RPMI8226 (cell line): ENCODE measurements at regions not wholly inside any gene's neighbourhood (a gene's known extent, or its start where the extent isn't known, plus 50 kb on each side); places are given as distances from the start of the nearest gene placed in this dataset.
"Not testable (repeated sequence)": the region's sequence is repeated elsewhere in the genome, so short reads cannot be mapped to it uniquely, and the experiment has no call there.

Experiments
- DNase-seq: peaks from one replicate; pipeline ENCODE4 v3.0.0-alpha.2; 2015

DNA sequence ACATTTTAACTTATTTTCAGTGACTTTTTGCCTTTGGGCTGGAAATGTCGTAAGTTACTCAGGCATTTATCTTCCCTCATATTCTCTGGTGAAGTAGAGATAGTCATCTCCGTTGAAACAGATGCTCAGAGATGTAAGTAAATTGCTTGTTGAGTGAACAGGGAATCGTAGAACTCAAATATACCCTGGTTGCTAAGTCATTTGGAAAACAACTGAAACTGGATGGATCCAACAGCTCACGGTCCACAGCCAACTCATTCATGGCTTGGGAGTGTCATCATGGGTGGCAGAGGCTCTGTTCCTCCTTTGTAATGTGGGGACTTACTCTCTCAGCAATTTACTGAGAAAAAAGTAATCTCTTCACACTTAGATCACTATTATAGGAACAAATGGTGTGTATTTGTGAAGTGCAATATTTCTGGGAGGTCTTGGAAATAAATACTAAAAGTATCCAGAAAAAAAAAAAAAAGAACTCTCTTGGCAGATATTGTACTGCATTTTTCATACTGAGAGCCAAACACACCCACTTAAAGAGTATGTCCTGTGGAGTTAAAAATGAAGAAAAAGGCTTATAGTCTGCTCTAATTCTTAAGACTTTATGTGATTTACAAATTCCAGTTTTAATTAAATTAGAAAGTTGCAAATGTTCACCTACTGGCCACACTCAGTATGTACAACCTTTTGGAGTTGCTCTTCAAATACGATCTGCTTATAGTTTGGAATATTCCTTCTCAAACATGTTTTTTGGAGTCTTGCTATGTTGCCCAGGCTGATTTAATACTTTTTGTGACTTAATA, 107.4 kb downstream of the LEPR start:
- DNase-seq, result no peak

- no peak for DNase-seq
Observed at GRCh38 chr1:65531972-65532570, 111.6 kb downstream of the LEPR start.

DNA sequence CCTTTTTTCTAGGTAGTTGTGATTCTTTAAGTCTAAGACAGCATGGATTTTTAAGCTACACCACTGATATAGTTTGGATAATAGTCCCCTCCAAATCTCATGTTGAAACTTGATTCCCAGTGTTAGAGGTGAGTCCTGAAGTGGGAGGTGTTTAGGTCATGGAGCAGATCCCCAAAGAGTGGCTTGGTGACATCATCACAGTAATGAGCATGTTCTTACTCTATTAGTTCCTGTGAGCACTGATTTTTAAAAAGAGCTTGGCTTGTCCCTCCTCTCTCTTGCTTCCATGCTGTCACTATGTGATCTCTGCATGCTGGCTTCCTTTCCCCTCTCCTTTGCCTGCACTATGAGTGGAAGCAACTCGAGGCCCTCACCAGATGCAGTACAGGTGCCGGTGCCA, 115.5 kb downstream of the LEPR start:
- DNase-seq, result no peak

DNA sequence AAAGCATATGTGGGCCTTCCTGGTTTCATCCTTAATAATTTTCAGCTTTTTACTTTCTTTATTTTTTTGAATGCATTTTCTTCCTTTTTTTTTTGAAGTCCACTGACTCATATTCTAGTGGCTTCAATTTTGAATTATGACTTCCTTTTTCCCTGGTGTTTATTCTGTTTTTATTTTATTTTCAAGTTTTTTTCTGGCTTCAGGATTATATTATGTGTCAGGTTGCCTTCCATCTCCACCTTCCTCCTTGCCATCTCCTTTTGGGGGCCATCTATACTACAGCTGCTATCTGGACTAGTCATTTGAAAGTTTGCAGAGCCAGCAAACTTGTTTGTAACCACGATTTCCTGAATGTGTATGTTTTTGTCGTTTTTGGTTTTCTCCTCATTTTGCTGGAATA, 117.6 kb downstream of the LEPR start:
- no peak for DNase-seq

DNA sequence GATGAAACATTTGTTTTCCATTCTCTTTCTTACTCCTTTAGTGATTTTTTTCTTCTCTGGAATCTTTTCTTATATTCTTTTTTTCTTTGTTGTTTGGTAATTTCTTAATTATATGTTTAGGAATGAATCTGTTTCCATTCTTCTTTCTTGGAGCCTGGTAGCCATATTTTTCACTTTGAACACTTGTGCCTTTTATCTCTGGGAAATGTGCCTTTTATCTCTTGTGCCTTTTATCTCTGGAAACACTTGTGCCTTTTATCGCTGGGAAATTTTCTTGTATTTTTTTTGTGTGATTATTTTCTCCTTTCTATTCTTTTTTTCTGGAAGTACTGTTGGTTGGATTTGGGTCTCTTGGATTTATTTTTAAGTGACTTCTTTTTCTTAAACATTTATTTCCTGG, 118.2 kb downstream of the LEPR start:
- DNase-seq, result no peak

DNA sequence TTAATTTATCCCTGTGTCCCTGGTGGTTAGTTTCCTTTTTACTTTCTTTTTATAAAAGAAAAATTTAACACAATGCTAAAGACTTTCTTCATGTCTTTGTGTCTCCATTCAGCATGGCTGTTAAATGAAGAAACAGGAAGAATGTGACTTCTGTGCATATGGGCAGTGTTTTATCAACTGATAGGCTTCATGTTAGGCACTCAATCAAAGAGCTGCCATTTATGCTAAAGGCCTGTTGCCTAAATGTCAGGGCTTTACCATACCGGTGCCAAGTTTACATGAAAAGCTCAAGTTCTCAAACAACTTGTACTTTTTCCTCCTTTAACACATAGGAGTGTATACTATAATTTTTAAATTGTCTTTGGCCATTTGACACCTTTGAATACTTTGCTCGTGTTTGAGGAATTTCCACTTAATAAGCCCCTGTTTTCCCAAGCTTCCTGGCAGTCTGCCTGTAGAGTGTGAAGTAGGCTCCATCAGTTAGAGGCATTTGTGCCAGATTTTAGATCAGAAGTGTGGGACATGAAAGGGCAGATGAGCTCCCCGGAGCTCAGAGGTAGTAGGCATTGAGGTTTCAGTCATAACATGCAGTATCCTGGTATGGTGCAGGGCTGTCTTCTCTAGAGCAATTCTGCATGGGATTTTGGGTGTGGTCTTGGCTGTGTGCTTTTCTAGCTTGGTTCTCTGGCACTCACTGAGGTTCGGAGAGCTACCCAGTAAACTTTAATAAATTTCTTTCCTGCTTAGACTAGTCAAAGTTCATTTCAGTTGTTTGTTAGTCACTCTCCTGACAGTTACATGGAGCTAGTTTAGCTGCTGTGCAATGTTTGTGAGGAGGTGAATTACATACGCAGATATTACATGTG, 119.0 kb downstream of the LEPR start:
- no peak for DNase-seq

DNA sequence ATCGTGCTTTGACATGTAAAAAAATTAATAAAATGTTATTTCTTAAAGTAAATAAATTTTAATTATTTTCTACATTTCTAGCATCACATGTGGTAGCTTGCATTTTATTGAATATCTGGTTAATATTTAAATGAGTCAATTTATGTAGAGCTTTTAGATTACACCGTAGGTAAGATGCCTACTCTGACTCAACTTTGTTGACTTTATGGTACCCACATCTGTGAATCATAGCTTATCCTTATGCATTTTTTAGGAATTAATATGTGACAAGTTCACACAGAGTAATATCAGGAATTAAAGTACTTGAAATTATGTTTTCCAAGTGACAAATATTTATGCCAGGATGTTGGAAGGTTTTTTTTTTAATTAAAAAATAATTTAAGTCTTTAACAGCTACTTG, 120.7 kb downstream of the LEPR start:
- no peak for DNase-seq

GRCh38 chr1:65541865-65542264, 121.4 kb downstream of the LEPR start:
- DNase-seq, result no peak

DNA sequence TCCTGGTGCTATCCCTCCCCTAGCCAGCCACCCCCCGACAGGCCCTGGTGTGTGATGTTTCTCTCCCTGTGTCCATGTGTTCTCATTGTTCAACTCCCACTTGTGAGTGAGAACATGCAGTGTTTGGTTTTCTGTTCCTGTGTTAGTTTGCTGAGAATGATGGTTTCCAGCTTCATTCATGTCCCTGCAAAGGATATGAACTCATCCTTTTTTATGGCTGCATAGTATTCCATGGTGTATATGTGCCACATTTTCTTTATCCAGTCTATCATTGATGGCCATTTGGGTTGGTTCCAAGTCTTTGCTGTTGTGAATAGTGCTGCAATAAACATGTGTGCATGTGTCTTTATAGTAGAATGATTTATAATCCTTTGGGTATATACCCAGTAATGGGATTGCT, 122.1 kb downstream of the LEPR start:
- DNase-seq, result not testable (repeated sequence)

DNA sequence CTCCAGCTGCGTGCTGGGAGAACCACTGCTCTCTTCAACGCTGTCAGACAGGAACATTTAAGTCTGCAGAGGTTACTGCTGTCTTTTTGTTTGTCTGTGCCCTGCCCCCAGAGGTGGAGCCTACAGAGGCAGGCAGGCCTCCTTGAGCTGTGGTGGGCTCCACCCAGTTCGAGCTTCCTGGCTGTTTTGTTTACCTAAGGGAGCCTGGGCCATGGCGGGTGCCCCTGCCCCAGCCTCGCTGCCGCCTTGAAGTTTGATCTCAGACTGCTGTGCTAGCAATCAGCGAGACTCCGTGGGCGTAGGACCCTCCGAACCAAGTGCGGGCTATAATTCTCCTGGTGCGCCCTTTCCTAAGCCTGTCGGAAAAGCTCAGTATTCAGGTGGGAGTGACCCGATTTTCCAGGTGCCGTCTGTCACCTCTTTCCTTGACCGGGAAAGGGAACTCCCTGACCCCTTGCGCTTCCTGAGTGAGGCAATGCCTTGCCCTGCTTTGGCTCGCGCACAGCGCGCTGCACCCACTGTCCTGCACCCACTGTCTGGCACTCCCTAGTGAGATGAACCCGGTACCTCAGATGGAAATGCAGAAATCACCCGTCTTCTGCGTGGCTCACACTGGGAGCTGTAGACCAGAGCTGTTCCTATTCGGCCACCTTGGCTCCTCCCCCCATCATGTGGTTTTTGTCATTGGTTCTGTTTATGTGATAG, 130.0 kb downstream of the LEPR start:
- DNase-seq, result not testable (repeated sequence)

- not testable (repeated sequence) for DNase-seq
Observed at GRCh38 chr1:65552484-65552883, 132.0 kb downstream of the LEPR start.

- not testable (repeated sequence) for DNase-seq
Observed at GRCh38 chr1:65554086-65554764, 133.8 kb downstream of the LEPR start.

- no peak for DNase-seq
Observed at GRCh38 chr1:65554829-65555228, 134.4 kb downstream of the LEPR start.

DNA sequence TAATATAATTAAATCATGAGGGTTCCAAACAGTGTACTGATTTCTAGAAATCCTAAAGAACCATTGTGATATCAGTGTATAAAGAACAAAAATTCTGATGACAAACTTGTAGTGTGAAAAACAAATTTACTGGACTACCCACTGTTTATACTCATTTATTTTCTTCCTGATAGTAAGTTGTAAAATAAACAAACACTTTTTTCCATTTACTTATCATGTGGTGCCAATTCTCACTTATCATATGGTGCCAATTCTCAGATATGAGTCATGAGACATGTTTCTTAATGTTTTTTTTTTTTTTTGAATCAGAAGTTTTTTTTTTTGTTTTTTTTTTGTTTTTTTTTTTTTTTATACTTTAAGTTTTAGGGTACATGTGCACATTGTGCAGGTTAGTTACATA, 137.7 kb downstream of the LEPR start:
- no peak for DNase-seq

GRCh38 chr1:65564493-65564892, 144.0 kb downstream of the LEPR start:
- no peak for DNase-seq

DNA sequence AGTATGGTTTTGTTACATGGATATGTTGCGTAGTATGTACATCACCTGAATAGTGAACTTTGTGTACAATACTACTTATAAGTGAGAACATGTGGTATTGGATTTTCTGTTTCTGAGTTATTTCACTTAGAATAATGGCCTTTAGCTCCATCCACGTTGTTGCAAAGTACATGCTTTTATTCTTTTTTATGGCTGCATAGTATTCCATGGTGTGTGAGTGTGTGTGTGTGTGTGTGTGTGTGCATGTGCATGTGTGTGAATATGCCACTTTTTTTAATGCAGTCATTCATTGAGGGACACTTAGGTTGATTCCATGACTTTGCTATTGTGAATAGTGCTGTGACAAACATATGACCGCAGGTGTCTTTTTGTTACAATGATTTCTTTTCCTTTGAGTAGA, 147.8 kb downstream of the LEPR start:
- DNase-seq, result no peak

DNA sequence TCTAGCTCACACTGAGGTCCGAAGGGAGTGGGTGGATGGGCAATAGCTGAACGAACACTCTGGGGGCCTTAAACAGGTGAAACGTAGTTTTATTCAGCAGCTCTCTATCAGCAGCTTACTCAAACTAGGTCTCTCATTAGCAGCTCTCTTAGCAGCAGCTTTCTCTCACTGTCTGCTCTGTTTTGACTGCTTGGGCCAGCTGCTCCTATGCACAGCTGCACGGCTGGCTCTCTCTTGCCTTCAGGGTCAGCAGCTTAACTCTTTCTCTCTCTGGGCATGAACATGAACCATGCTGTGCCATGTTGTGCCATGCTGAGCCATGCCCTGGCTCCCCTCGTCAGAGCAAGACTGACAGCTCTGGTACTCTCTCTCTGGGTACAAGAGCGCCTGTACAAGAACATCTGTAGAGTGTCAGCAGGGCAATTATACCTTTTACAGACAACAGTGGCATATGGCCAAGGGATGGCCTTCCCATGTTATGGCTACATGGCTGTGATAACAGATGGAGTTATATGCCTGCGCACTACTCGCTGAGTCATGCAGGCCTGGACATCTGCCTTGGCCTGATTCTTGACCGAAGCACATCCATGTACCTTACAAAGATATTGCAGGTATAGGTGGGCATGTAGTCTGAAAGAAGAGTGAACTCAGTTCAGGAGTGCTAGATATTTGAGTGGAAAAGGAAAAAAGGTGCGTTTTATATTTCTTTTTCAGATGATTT, 152.4 kb downstream of the LEPR start:
- no peak for DNase-seq

DNA sequence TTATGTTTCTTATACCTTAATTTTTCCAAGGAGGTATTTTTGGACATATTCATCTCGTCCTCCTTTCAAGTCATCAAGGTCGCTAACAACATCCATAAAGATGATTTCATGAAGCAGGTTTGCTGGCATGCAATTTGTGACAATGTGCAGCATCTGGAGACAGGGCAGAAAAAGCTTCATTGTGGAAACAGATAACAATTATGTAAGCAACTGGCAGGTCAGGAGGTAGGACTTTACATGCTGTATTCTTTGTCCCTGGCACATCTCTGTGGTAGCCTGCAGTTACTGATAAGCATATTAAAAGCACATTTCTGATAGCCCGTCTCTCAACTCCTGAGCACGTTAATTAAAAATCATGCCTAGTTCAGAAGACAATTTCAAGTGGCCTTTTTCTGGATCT, 156.8 kb downstream of the LEPR start:
- no peak for DNase-seq

DNA sequence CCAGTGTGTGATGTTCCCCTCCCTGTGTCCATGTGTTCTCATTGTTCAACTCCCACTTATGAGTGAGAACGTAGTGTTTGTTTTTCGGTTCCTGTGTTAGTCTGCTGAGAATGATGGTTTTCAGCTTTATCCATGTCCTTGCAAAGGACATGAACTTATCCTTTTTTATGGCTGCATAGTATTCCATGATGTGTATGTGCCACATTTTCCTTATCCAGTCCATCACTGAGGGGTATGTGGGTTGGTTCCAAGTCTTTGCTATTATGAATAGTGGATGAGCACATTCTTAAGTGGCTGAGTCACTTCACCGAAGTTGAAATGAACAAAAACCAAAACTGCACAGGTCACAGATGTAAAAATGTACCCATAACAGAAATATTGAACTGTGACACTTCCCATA, 157.5 kb downstream of the LEPR start:
- not testable (repeated sequence) for DNase-seq

DNA sequence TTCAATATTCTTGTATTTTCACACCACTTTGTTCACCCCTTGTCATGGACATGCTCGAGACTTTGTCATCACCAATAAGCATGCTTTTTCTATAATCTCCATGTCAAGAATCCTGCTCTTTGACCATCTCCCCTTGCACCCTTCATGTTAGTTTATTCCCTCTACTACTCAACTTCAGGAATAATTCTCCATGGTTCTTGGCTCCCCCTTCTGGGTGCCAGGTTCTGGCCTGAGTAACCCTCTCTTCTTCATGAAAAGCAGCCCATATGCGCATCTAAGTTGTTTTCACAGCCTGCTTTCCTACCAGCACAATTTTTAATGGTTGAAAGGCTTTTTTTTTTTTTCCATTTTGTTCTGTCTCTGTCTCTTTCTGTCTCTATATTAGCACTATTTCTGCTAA, 160.7 kb downstream of the LEPR start:
- DNase-seq, result no peak

DNA sequence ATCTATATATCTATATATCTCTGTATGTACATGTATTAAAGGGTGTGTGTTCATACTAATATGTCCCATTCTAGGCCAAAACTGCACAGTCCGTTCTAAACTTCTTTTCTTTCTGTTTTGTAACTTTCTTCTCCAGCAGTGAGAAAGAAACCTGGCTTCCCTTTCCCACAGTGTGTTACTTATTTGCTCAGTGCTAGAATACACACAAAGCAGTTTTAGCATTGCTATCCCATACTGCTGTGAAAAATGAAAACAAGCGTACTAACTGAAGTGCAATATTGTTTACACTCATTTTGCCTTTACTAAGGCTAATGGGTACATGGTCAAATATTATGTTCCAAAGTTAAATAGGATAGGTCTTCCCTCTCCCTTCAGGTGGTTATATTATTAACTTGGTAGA, 163.9 kb downstream of the LEPR start:
- DNase-seq, result no peak

GRCh38 chr1:65590279-65590678, 169.8 kb downstream of the LEPR start:
- no peak for DNase-seq
